H9 (cell line): ENCODE measurements at regions not wholly inside any gene's neighbourhood (a gene's known extent, or its start where the extent isn't known, plus 50 kb on each side); places are given as distances from the start of the nearest gene placed in this dataset.
"Not testable (repeated sequence)": the region's sequence is repeated elsewhere in the genome, so short reads cannot be mapped to it uniquely, and the experiment has no call there.

ENCODE experiments used
- DNase-seq: peaks from one replicate; pipeline ENCODE4 v3.0.0-alpha.2; 2017
- H2AFZ ChIP-seq: one replicate; pipeline ENCODE4 v1.6.1; 2013; ENCODE audit warnings: mild to moderate bottlenecking, low read length, control low read depth, moderate library complexity
- H2AK5ac ChIP-seq: 2 replicates; pipeline ENCODE4 v1.6.1; 2013; ENCODE audit warnings: low read length, control low read depth, mixed read lengths; ENCODE audit not compliant: insufficient read length
- H2BK120ac ChIP-seq: one replicate; pipeline ENCODE4 v1.6.1; 2013; ENCODE audit warnings: low read depth, mild to moderate bottlenecking, low read length, control low read depth, inconsistent platforms; ENCODE audit not compliant: poor library complexity, severe bottlenecking
- H2BK12ac ChIP-seq: 2 replicates; pipeline ENCODE4 v1.6.1; 2013; ENCODE audit warnings: low read length, control low read depth, mixed read lengths, low read depth; ENCODE audit not compliant: insufficient read length
- H2BK15ac ChIP-seq: 2 replicates; pipeline ENCODE4 v1.6.1; 2013; ENCODE audit warnings: low read depth, low read length, control low read depth
- H2BK20ac ChIP-seq: one replicate; pipeline ENCODE4 v1.6.1; 2013; ENCODE audit warnings: low read depth, mild to moderate bottlenecking, low read length, control low read depth, inconsistent platforms; ENCODE audit not compliant: poor library complexity, severe bottlenecking
- H2BK5ac ChIP-seq: 2 replicates; pipeline ENCODE4 v1.6.1; 2013; ENCODE audit warnings: low read length, control low read depth, mixed read lengths; ENCODE audit not compliant: insufficient read length
- H3K14ac ChIP-seq: 2 replicates; pipeline ENCODE4 v1.6.1; 2013; ENCODE audit warnings: low read length, control low read depth; ENCODE audit not compliant: insufficient read depth
- H3K18ac ChIP-seq: 2 replicates; pipeline ENCODE4 v1.6.1; 2013; ENCODE audit warnings: low read depth, mild to moderate bottlenecking, mixed read lengths, low read length, control low read depth; ENCODE audit not compliant: insufficient read length
- H3K23ac ChIP-seq: 2 replicates; pipeline ENCODE4 v1.6.1; 2013; ENCODE audit warnings: low read length, control low read depth, mixed read lengths, low read depth; ENCODE audit not compliant: insufficient read length
- H3K23me2 ChIP-seq: 2 replicates; pipeline ENCODE4 v1.6.1; 2013; ENCODE audit warnings: low read depth, mild to moderate bottlenecking, mixed read lengths, low read length, control low read depth; ENCODE audit not compliant: insufficient read length, poor library complexity, severe bottlenecking
- H3K27ac ChIP-seq: 2 replicates; pipeline ENCODE4 v1.5.1; 2013; ENCODE audit warnings: low read length, control low read depth, mixed read lengths, low read depth; ENCODE audit not compliant: insufficient read length
- H3K27me3 ChIP-seq: 2 replicates; pipeline ENCODE4 v1.6.1; 2013; ENCODE audit warnings: low read length, control low read depth, inconsistent platforms; ENCODE audit not compliant: insufficient read depth
- H3K4ac ChIP-seq: 2 replicates; pipeline ENCODE4 v1.6.1; 2013; ENCODE audit warnings: low read depth, mild to moderate bottlenecking, control low read depth, inconsistent platforms, low read length, moderate library complexity
- H3K4me1 ChIP-seq: 2 replicates; pipeline ENCODE4 v1.6.1; 2013; ENCODE audit warnings: low read length, control low read depth, inconsistent platforms; ENCODE audit not compliant: insufficient read depth
- H3K4me2 ChIP-seq: 2 replicates; pipeline ENCODE4 v1.6.1; 2013; ENCODE audit warnings: low read length, control low read depth, mixed read lengths; ENCODE audit not compliant: insufficient read length, insufficient read depth
- H3K56ac ChIP-seq: 2 replicates; pipeline ENCODE4 v1.6.1; 2013; ENCODE audit warnings: low read depth, mild to moderate bottlenecking, mixed read lengths, low read length, control low read depth; ENCODE audit not compliant: insufficient read length
- H3K79me1 ChIP-seq: 2 replicates; pipeline ENCODE4 v1.6.1; 2013; ENCODE audit warnings: low read depth, mild to moderate bottlenecking, moderate library complexity, low read length, control low read depth, inconsistent platforms; ENCODE audit not compliant: insufficient read depth, poor library complexity, severe bottlenecking
- H3K79me2 ChIP-seq: 2 replicates; pipeline ENCODE4 v1.6.1; 2013; ENCODE audit warnings: low read length, control low read depth, inconsistent platforms; ENCODE audit not compliant: insufficient read depth
- H3K9ac ChIP-seq: 2 replicates; pipeline ENCODE4 v1.6.1; 2013; ENCODE audit warnings: low read length, control low read depth, mixed read lengths; ENCODE audit not compliant: insufficient read length; ENCODE audit errors: extremely low read depth
- H3K9me3 ChIP-seq: one replicate; pipeline ENCODE4 v1.6.1; 2013; ENCODE audit warnings: low read depth, low read length, inconsistent platforms; ENCODE audit not compliant: control insufficient read depth
- H3T11ph ChIP-seq: one replicate; pipeline ENCODE4 v1.6.1; 2013; ENCODE audit warnings: mild to moderate bottlenecking, low read length, control low read depth, inconsistent platforms
- H4K20me1 ChIP-seq: one replicate; pipeline ENCODE4 v1.6.1; 2013; ENCODE audit not compliant: control insufficient read depth, insufficient read length, insufficient read depth
- H4K5ac ChIP-seq: 2 replicates; pipeline ENCODE4 v1.6.1; 2013; ENCODE audit warnings: low read depth, mild to moderate bottlenecking, mixed read lengths, low read length, control low read depth; ENCODE audit not compliant: insufficient read length
- H4K8ac ChIP-seq: replicated peaks from 2 replicates; pipeline ENCODE4 v1.6.1; 2013; ENCODE audit warnings: low read length, control low read depth, mixed read lengths, low read depth; ENCODE audit not compliant: insufficient read length
- H4K91ac ChIP-seq: 2 replicates; pipeline ENCODE4 v1.6.1; 2013; ENCODE audit warnings: low read depth, mild to moderate bottlenecking, moderate library complexity, mixed read lengths, low read length, control low read depth; ENCODE audit not compliant: insufficient read length
- H3K27ac Mint-ChIP-seq, 3 experiments: 2 replicates in 2 of 3; 3 replicates in 1 of 3; pipeline ENCODE4 v1.8.0; 2020 to 2021; ENCODE audit warnings: mixed read lengths in 3 of 3, mild to moderate bottlenecking in 1 of 3, moderate library complexity in 1 of 3
- H3K27me3 Mint-ChIP-seq: 2 replicates; pipeline ENCODE4 v1.8.0; 2021; ENCODE audit warnings: low read depth, mild to moderate bottlenecking, moderate library complexity, mixed read lengths
- H3K36me3 Mint-ChIP-seq, 3 experiments: 2 replicates in 2 of 3; 3 replicates in 1 of 3; pipeline ENCODE4 v1.8.0; 2020 to 2021; ENCODE audit warnings: low read depth in 3 of 3, mixed read lengths in 3 of 3; ENCODE audit not compliant: insufficient read depth in 1 of 3
- H3K4me1 Mint-ChIP-seq, 2 experiments: 2 replicates each; pipeline ENCODE4 v1.8.0; 2020; ENCODE audit warnings: mixed read lengths in 2 of 2
- H3K4me3 Mint-ChIP-seq, 2 experiments: 2 replicates in 1 of 2; 3 replicates in 1 of 2; pipeline ENCODE4 v1.8.0; 2020 to 2021; ENCODE audit warnings: mild to moderate bottlenecking in 2 of 2, mixed read lengths in 2 of 2, moderate library complexity in 1 of 2
- H3K9me3 Mint-ChIP-seq, 2 experiments: 2 replicates in 1 of 2; 3 replicates in 1 of 2; pipeline ENCODE4 v1.8.0; 2020; ENCODE audit warnings: mild to moderate bottlenecking in 2 of 2, mixed read lengths in 2 of 2, moderate library complexity in 1 of 2
- WGBS: extraction: QIAGEN DNeasy Blood & Tissue Kit; methylation state at CpG from one replicate; pipeline ENCODE4 v1.1.7; 2013; ENCODE audit warnings: missing lambda C conversion rate, low lambda C conversion rate, mixed read lengths; ENCODE audit not compliant: insufficient read length; ENCODE audit errors: extremely low coverage; 5-methylcytosine and 5-hydroxymethylcytosine counted together

DNA sequence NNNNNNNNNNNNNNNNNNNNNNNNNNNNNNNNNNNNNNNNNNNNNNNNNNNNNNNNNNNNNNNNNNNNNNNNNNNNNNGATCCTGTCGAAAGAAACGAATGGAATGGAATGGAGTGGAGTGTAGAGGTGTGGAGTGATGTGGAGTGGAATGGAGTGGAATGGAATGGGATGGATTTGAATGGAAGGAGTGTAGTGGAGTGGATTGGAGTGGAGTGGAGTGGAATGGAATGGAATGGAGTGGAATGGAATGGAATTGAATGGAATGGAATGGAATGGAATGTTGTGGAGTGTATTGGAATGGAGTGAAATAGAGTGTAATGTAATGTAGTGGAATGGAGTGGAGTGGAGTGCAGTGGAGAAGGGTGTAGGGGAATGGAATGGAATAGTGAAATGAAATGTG, 1275.4 kb upstream of the TPTE start:
- not testable (repeated sequence) for H3K27ac Mint-ChIP-seq, H3K27me3 ChIP-seq, H4K20me1 ChIP-seq, H4K91ac ChIP-seq, H4K5ac ChIP-seq, H3K27ac ChIP-seq, H3K4me2 ChIP-seq, H2BK20ac ChIP-seq, H4K8ac ChIP-seq, H3K79me2 ChIP-seq, H2BK12ac ChIP-seq, H2AFZ ChIP-seq, H3T11ph ChIP-seq, H3K4me1 Mint-ChIP-seq, H3K4me3 Mint-ChIP-seq, H2AK5ac ChIP-seq, H2BK120ac ChIP-seq, H2BK5ac ChIP-seq, H3K56ac ChIP-seq, H3K79me1 ChIP-seq, H3K4me1 ChIP-seq, H2BK15ac ChIP-seq, H3K9ac ChIP-seq, H3K14ac ChIP-seq, H3K18ac ChIP-seq, H3K23ac ChIP-seq, H3K23me2 ChIP-seq, DNase-seq, H3K4ac ChIP-seq
- peaks cover 25 to 28% (median 25%) of the 10 kb centered on the region in 3 experiments; a peak in 6 of 7 replicates for H3K36me3 Mint-ChIP-seq
- H3K27me3 Mint-ChIP-seq = peaks cover 11% of the 10 kb centered on the region
- H3K9me3 ChIP-seq = peaks cover 26% of the 10 kb centered on the region
- H3K9me3 Mint-ChIP-seq = peaks cover 31 to 32% of the 10 kb centered on the region in 2 experiments
- 100% methylated on average over 1 of the region's 2 CpGs for WGBS

DNA sequence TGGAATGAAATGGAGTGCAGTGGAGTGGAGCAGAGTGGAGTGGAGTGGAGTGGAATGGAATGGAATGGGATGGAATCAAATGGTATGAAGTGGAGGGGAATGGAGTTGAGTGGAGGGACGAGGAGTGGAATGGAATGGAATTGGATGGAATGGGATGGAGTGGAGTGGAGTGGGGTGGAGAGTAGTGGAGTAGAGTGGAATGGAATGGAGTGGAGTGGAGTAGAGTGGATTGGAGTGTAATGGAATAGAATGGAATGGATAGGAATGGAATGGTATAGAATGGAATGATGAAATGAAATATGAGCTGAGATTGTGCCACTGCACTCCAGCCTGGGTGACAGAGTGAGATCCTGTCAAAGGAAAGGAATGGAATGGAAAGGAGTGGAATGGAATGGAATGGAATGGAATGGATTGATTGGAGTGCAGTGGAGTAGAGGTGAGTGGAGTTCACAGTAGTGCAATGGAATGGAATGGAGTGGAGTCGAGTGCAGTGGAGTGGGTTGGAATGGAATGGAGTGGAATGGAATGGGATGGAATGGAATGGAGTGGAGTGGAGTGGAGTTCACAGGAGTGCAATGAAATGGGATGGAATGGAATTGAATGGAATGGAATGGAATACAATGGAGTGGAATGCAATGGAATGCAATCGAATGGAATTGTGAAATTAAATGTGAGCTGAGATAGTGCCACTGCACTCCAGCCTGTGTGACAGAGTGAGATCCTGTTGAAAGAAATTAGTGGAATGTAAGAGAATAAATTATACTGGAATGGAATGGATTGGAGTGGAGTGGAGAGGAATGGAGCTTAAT, 1274.7 kb upstream of the TPTE start:
- H2BK120ac ChIP-seq, H2AK5ac ChIP-seq, H3K9ac ChIP-seq, H3K14ac ChIP-seq, H3K4me1 ChIP-seq, H4K91ac ChIP-seq, H4K5ac ChIP-seq, H2BK12ac ChIP-seq, H3K23me2 ChIP-seq, H3K79me1 ChIP-seq, H2AFZ ChIP-seq, H3K27ac Mint-ChIP-seq, H3K23ac ChIP-seq, H3K4me1 Mint-ChIP-seq, H3K27me3 ChIP-seq, H2BK20ac ChIP-seq, H3K79me2 ChIP-seq, H2BK5ac ChIP-seq, H2BK15ac ChIP-seq, H4K20me1 ChIP-seq, H4K8ac ChIP-seq, H3K4ac ChIP-seq, H3K4me2 ChIP-seq, H3K4me3 Mint-ChIP-seq, H3T11ph ChIP-seq, H3K18ac ChIP-seq, H3K27ac ChIP-seq, H3K56ac ChIP-seq: not testable (repeated sequence)
- H3K9me3 ChIP-seq = peaks cover 26% of the 10 kb centered on the region
- 100% methylated on average over 1 of the region's 3 CpGs for WGBS
- DNase-seq = peak; percentile 23
- Mint-ChIP-seq H3K36me3 (peaks cover 25 to 28% (median 25%) of the 10 kb centered on the region in 3 experiments; a peak in 6 of 7 replicates), H3K27me3 (peaks cover 11% of the 10 kb centered on the region), H3K9me3 (peaks cover 31 to 32% of the 10 kb centered on the region in 2 experiments)
